BJ (cell line): ENCODE measurements at regions not wholly inside any gene's neighbourhood (a gene's known extent, or its start where the extent isn't known, plus 50 kb on each side); places are given as distances from the start of the nearest gene placed in this dataset.

Experiments used
- CTCF ChIA-PET: fragments of 350-600 bp; formaldehyde crosslinking; extraction: SDS; loops from one replicate; lab custom pipeline; 2021; ENCODE audit warnings: antibody characterized with exemption, inconsistent platforms; lab: Yijun Ruan, JAX
- POLR2A ChIA-PET: fragments of 300-600 bp; sonication (Branson Sonifier 250); formaldehyde crosslinking; extraction: SDS; loops from one replicate; lab custom pipeline; 2021; ENCODE audit warnings: antibody characterized with exemption; lab: Charles Lee
- DNase-seq: peaks from one replicate; pipeline ENCODE4 v3.0.0-alpha.2; 2011; ENCODE audit warnings: low read depth
- H3K27me3 ChIP-seq: 2 replicates; pipeline ENCODE4 v1.6.0; 2011; ENCODE audit warnings: low read length; ENCODE audit not compliant: control insufficient read depth, insufficient read depth
- H3K36me3 ChIP-seq: 2 replicates; pipeline ENCODE4 v1.5.1; 2011; ENCODE audit warnings: low read length; ENCODE audit not compliant: control insufficient read depth, insufficient read depth
- H3K4me3 ChIP-seq: 2 replicates; pipeline ENCODE4 v1.5.1; 2011; ENCODE audit warnings: low read depth, mild to moderate bottlenecking, control low read depth, low read length
- CTCF ChIP-seq: IDR thresholded peaks from 2 replicates; pipeline ENCODE4 v1.5.1; 2011; ENCODE audit warnings: low read depth, mild to moderate bottlenecking, control low read depth, inconsistent platforms, low read length, moderate library complexity; ENCODE audit not compliant: insufficient read depth

GRCh38 chr15:38187630-38188313 is 64.9 kb upstream of the SPRED1 start:
- DNase-seq: no peak
- ChIA-PET POLR2A (no interaction called here), CTCF (no interaction called here)
- Histone ChIP-seq H3K36me3 (no peaks in the 10 kb centered on the region), H3K27me3 (peaks cover 10% of the 10 kb centered on the region), H3K4me3 (no peak overlapping the region)
- TF ChIP-seq CTCF: no peak

- Histone ChIP-seq H3K27me3 (peaks cover 9% of the 10 kb centered on the region), H3K4me3 (no peak overlapping the region), H3K36me3 (no peaks in the 10 kb centered on the region)
- CTCF ChIA-PET: no interaction called here
- no peak for DNase-seq
- no peak for TF ChIP-seq CTCF
- POLR2A ChIA-PET: no interaction called here
Observed at GRCh38 chr15:38189671-38190295, 62.9 kb upstream of the SPRED1 start.

- no peak for DNase-seq
- POLR2A ChIA-PET: no interaction called here
- CTCF ChIA-PET: interaction anchor here (1.0 kb wide), 1 partner anchor 14 kb away, joined by 3 read pairs; no protein-coding TSS in a partner anchor
Observed at GRCh38 chr15:38190501-38190900, 62.1 kb upstream of the SPRED1 start.

GRCh38 chr15:38192496-38192895 is 60.1 kb upstream of the SPRED1 start:
- POLR2A ChIA-PET: no interaction called here

More at GRCh38 chr15:38190501-38190900, 62.1 kb upstream of the SPRED1 start:
- Histone ChIP-seq H3K4me3 (no peak overlapping the region), H3K27me3 (peaks cover 7% of the 10 kb centered on the region), H3K36me3 (no peaks in the 10 kb centered on the region)
- TF ChIP-seq CTCF: no peak

More at GRCh38 chr15:38192496-38192895, 60.1 kb upstream of the SPRED1 start:
- DNase-seq: no peak
- no peak overlapping the region for H3K4me3 ChIP-seq
- H3K27me3 ChIP-seq: peaks cover 3% of the 10 kb centered on the region; the same call in 1 of the 2 replicates
- no peak for TF ChIP-seq CTCF
- CTCF ChIA-PET: no interaction called here
- H3K36me3 ChIP-seq: no peaks in the 10 kb centered on the region
